K562 (cell line): ENCODE measurements at regions not wholly inside any gene's neighbourhood (a gene's known extent, or its start where the extent isn't known, plus 50 kb on each side); places are given as distances from the start of the nearest gene placed in this dataset.

Source experiments
- CREB5 ChIP-seq: fragments of 250-450 bp; sonication (Bioruptor Pico); IDR thresholded peaks from 2 replicates; pipeline ENCODE4 v1.5.0; 2020; ENCODE audit warnings: mild to moderate bottlenecking
- FOXK2 ChIP-seq, 2 experiments: fragments of 450-650 bp; IDR thresholded peaks in 1 of 2; conservative IDR thresholded peaks in 1 of 2; 2 replicates each; pipeline ENCODE4 v1.6.1; 2016; ENCODE audit warnings: low read depth in 2 of 2, mild to moderate bottlenecking in 1 of 2
- LCOR ChIP-seq: sonication (generic); formaldehyde crosslinking; IDR thresholded peaks from 2 replicates; pipeline ENCODE4 v1.8.0; 2022; ENCODE audit warnings: mild to moderate bottlenecking, missing genetic modification reagents
- MTA2 ChIP-seq: fragments of 450-650 bp; IDR thresholded peaks from 2 replicates; pipeline ENCODE4 v1.6.1; 2016; ENCODE audit warnings: low read depth
- NBN ChIP-seq: fragments of 450-650 bp; IDR thresholded peaks from 2 replicates; pipeline ENCODE4 v1.6.1; 2016; ENCODE audit warnings: low read depth, mild to moderate bottlenecking
- NR4A1 ChIP-seq, 2 experiments: fragments of 250-450 bp in 1 of 2; fragments of 450-650 bp in 1 of 2; sonication (Bioruptor Pico) in 1 of 2; IDR thresholded peaks; 2 replicates each; pipeline versions ENCODE4 v1.4.0 to v1.6.1; 2016 to 2020; ENCODE audit warnings: mild to moderate bottlenecking in 2 of 2, missing compliant biosample characterization in 1 of 2, missing genetic modification characterization in 1 of 2, moderate library complexity in 1 of 2
- POLR2AphosphoS5 ChIP-seq: IDR thresholded peaks from 2 replicates; pipeline ENCODE4 v1.6.1; 2011; ENCODE audit warnings: mild to moderate bottlenecking, low read depth, low read length, moderate library complexity; ENCODE audit not compliant: control insufficient read depth, insufficient read depth
- RAD51 ChIP-seq: fragments of 450-650 bp; IDR thresholded peaks from 2 replicates; pipeline ENCODE4 v1.7.1; 2016; ENCODE audit warnings: low read depth, mild to moderate bottlenecking, borderline replicate concordance
- RB1 ChIP-seq: fragments of 450-650 bp; IDR thresholded peaks from 2 replicates; pipeline ENCODE4 v1.6.1; 2017; ENCODE audit warnings: low read depth, mild to moderate bottlenecking
- RBFOX2 ChIP-seq: fragments of 200-400 bp; formaldehyde crosslinking; IDR thresholded peaks from 2 replicates; pipeline ENCODE4 v1.6.1; 2017; ENCODE audit warnings: low read depth, mild to moderate bottlenecking, low read length, moderate library complexity
- TAL1 ChIP-seq: fragments of 450-650 bp; IDR thresholded peaks from 2 replicates; pipeline ENCODE4 v1.6.1; 2016; ENCODE audit warnings: mild to moderate bottlenecking
- YY1 ChIP-seq, 3 experiments: IDR thresholded peaks; 2 replicates each; pipeline ENCODE4 v1.6.1; 2011; ENCODE audit warnings: low read length in 2 of 3, mild to moderate bottlenecking in 2 of 3, moderate library complexity in 2 of 3, borderline replicate concordance in 1 of 3, control low read depth in 1 of 3, low read depth in 1 of 3; ENCODE audit not compliant: insufficient read depth in 3 of 3, insufficient replicate concordance in 2 of 3, control insufficient read depth in 1 of 3, insufficient read length in 1 of 3; ENCODE audit errors: extremely low read depth in 1 of 3
- TF ChIP-seq, protein P1 (sequence below), 3 experiments: IDR thresholded peaks in 2 of 3; conservative IDR thresholded peaks in 1 of 3; 2 replicates each; pipeline ENCODE4 v1.5.1; 2011 to 2012; ENCODE audit warnings: low read length in 3 of 3, mild to moderate bottlenecking in 3 of 3, control low read depth in 2 of 3, improper control_type of control experiment in 1 of 3, inconsistent platforms in 1 of 3, low read depth in 1 of 3, mixed read lengths in 1 of 3, moderate library complexity in 1 of 3; ENCODE audit not compliant: insufficient read depth in 2 of 3
- TF ChIP-seq, protein P2 (sequence below): sonication (generic); formaldehyde crosslinking; IDR thresholded peaks from 2 replicates; pipeline ENCODE4 v1.9.0; 2022; ENCODE audit warnings: mild to moderate bottlenecking, missing genetic modification reagents

DNA sequence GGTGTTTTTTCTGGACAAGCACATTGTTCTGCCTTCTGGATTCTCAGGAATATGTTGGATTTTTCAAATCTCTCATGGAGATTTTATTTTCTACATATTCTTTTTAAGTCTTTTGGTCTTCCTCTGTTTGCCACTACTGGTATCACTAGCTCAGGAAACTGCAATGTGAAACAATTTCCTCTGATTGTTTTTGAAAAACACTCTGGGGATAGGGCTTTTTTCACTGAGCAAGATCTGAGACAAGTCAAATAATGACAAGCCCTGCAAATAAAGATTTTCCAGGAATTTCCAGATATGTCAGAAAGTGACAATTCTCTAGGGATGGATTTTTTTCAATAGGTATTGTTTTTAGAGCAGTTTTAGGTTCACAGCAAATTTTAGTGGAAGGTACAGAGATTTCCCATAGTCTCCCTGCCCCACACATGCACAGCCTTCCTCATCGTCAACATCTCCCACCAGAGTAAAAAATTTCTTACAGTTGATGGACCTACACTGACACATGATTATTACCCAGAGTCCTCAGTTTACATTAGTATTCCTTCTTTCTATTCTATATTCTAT, 86.9 kb upstream of the TMEM161B start:
- TF ChIP-seq LCOR (no peak), RB1 (no peak), POLR2AphosphoS5 (no peak), RBFOX2 (no peak), NBN (no peak), MTA2 (no peak), YY1 (IDR thresholded peaks at IDR 0.05; ENCODE audit: borderline replicate concordance in 1 of 3, control insufficient read depth in 1 of 3, extremely low read depth in 1 of 3, insufficient read depth in 3 of 3, insufficient read length in 1 of 3, insufficient replicate concordance in 2 of 3, low read depth in 1 of 3, low read length in 2 of 3) (no peak), FOXK2 (conservative IDR thresholded peaks at IDR 0.05 in 1 of 2, IDR thresholded peaks at IDR 0.05 in 1 of 2; ENCODE audit: low read depth in 2 of 2) (no peak), RAD51 (no peak), TAL1 (no peak), CREB5 (CRISPR knock-in tag) (no peak), NR4A1 (CRISPR knock-in tag; IDR thresholded peaks at IDR 0.05) (no peak), NR4A1 (tag; IDR thresholded peaks at IDR 0.05) (no peak)
- TF ChIP-seq, protein P1, sequence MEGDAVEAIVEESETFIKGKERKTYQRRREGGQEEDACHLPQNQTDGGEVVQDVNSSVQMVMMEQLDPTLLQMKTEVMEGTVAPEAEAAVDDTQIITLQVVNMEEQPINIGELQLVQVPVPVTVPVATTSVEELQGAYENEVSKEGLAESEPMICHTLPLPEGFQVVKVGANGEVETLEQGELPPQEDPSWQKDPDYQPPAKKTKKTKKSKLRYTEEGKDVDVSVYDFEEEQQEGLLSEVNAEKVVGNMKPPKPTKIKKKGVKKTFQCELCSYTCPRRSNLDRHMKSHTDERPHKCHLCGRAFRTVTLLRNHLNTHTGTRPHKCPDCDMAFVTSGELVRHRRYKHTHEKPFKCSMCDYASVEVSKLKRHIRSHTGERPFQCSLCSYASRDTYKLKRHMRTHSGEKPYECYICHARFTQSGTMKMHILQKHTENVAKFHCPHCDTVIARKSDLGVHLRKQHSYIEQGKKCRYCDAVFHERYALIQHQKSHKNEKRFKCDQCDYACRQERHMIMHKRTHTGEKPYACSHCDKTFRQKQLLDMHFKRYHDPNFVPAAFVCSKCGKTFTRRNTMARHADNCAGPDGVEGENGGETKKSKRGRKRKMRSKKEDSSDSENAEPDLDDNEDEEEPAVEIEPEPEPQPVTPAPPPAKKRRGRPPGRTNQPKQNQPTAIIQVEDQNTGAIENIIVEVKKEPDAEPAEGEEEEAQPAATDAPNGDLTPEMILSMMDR (IDR thresholded peaks at IDR 0.05 in 2 of 3, conservative IDR thresholded peaks at IDR 0.05 in 1 of 3; ENCODE audit: insufficient read depth in 2 of 3, low read depth in 1 of 3, low read length in 3 of 3) = no peak
- TF ChIP-seq, protein P2, sequence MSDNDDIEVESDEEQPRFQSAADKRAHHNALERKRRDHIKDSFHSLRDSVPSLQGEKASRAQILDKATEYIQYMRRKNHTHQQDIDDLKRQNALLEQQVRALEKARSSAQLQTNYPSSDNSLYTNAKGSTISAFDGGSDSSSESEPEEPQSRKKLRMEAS (CRISPR knock-in tag) = no peak
